B cell (primary cell): ENCODE measurements at regions not wholly inside any gene's neighbourhood (a gene's known extent, or its start where the extent isn't known, plus 50 kb on each side); places are given as distances from the start of the nearest gene placed in this dataset.

Source experiments
- ATAC-seq: fragments of 200-7000 bp; cut with Tn5 transposase; one replicate; pipeline ENCODE4 v1.10.0; 2021; ENCODE audit warnings: low read depth, mild to moderate bottlenecking, moderate number of reproducible peaks, moderate library complexity
- CTCF ChIA-PET: fragments of 350-600 bp; sonication (Branson Sonifier 250); formaldehyde crosslinking; loops from one replicate; lab custom pipeline; 2021; ENCODE audit warnings: antibody characterized with exemption, inconsistent platforms; lab: Charles Lee
- POLR2A ChIA-PET: fragments of 350-600 bp; sonication (Branson Sonifier 250); formaldehyde crosslinking; loops from one replicate; lab custom pipeline; 2021; ENCODE audit warnings: antibody characterized with exemption; lab: Charles Lee
- DNase-seq: peaks from one replicate; pipeline ENCODE4 v3.0.0; 2013
- H2AFZ ChIP-seq: 2 replicates; pipeline ENCODE4 v1.6.1; 2012; ENCODE audit warnings: mild to moderate bottlenecking, low read depth, low read length; ENCODE audit not compliant: insufficient read depth, poor library complexity, severe bottlenecking
- H3K27ac ChIP-seq, 2 donors: 1 replicate in 1 of 2; 2 replicates in 1 of 2; pipeline ENCODE4 v1.5.1; 2012 to 2013; ENCODE audit warnings: low read length in 2 of 2, mild to moderate bottlenecking in 2 of 2, moderate library complexity in 1 of 2
- H3K27me3 ChIP-seq, 4 experiments: fragments of 200-600 bp in 1 of 4; sonication (generic) in 1 of 4; replicated peaks in 1 of 4; 1 replicate in 2 of 4; 2 replicates in 2 of 4; pipeline versions ENCODE4 v1.6.1 to v1.7.0; 2013 to 2016; ENCODE audit warnings: low read length in 3 of 4, mild to moderate bottlenecking in 2 of 4, mixed read lengths in 1 of 4, moderate library complexity in 1 of 4; ENCODE audit not compliant: insufficient read depth in 4 of 4, control insufficient read depth in 3 of 4; ENCODE audit errors: control extremely low read depth in 1 of 4
- H3K36me3 ChIP-seq, 2 experiments: replicated peaks in 1 of 2; 1 replicate in 1 of 2; 2 replicates in 1 of 2; pipeline versions ENCODE4 v1.6.1 to v1.7.1; 2013; ENCODE audit warnings: low read length in 1 of 2; ENCODE audit not compliant: insufficient read depth in 2 of 2, control insufficient read depth in 1 of 2; ENCODE audit errors: control extremely low read depth in 1 of 2, extremely low read depth in 1 of 2
- H3K4me1 ChIP-seq, 2 donors: fragments of 200-600 bp in 1 of 2; sonication (generic) in 1 of 2; 1 replicate in 1 of 2; 2 replicates in 1 of 2; pipeline versions ENCODE4 v1.5.1 to v1.6.1; 2013 to 2017; ENCODE audit warnings: low read length in 2 of 2; ENCODE audit not compliant: control insufficient read depth in 2 of 2, insufficient read depth in 2 of 2
- H3K4me2 ChIP-seq: replicated peaks from 2 replicates; pipeline ENCODE3; 2012; ENCODE audit warnings: mild to moderate bottlenecking, low read depth, low read length; ENCODE audit not compliant: poor library complexity, severe bottlenecking
- H3K4me3 ChIP-seq, 5 experiments: fragments of 200-600 bp in 1 of 5; sonication (generic) in 1 of 5; 1 replicate in 3 of 5; 2 replicates in 2 of 5; pipeline versions ENCODE4 v1.5.1 to v1.7.0; 2011 to 2016; ENCODE audit warnings: low read length in 4 of 5, mild to moderate bottlenecking in 4 of 5, low read depth in 2 of 5, control low read depth in 1 of 5, moderate library complexity in 1 of 5; ENCODE audit not compliant: insufficient read depth in 1 of 5; ENCODE audit errors: control extremely low read depth in 1 of 5, extremely low read depth in 1 of 5
- H3K79me2 ChIP-seq: fragments of 200-600 bp; sonication (generic); one replicate; pipeline ENCODE4 v1.6.0; 2016; ENCODE audit warnings: low read length; ENCODE audit not compliant: control insufficient read depth, insufficient read depth
- H3K9ac ChIP-seq: fragments of 200-600 bp; sonication (generic); 2 replicates; pipeline ENCODE4 v1.6.1; 2017; ENCODE audit warnings: mild to moderate bottlenecking, low read length, moderate library complexity
- H3K9me3 ChIP-seq, 3 donors: one replicate each; pipeline versions ENCODE4 v1.6.1 to v1.7.1; 2013; ENCODE audit warnings: low read length in 2 of 3; ENCODE audit not compliant: control insufficient read depth in 2 of 3, insufficient read depth in 1 of 3; ENCODE audit errors: control extremely low read depth in 1 of 3
- H4K20me1 ChIP-seq: 2 replicates; pipeline ENCODE4 v1.6.0; 2012; ENCODE audit warnings: mild to moderate bottlenecking, low read length; ENCODE audit not compliant: insufficient read depth, control insufficient read depth, poor library complexity, severe bottlenecking
- H3K27ac Mint-ChIP-seq: one replicate; pipeline ENCODE4 v1.8.0; 2021; ENCODE audit warnings: mixed read lengths
- H3K27me3 Mint-ChIP-seq: one replicate; pipeline ENCODE4 v1.8.0; 2021; ENCODE audit warnings: mixed read lengths
- H3K4me1 Mint-ChIP-seq: one replicate; pipeline ENCODE4 v1.8.0; 2021; ENCODE audit warnings: mixed read lengths
- H3K4me3 Mint-ChIP-seq: one replicate; pipeline ENCODE4 v1.8.0; 2021; ENCODE audit warnings: mixed read lengths
- H3K9me3 Mint-ChIP-seq: one replicate; pipeline ENCODE4 v1.8.0; 2022; ENCODE audit warnings: mixed read lengths; ENCODE audit not compliant: insufficient read depth
- EZH2 ChIP-seq: IDR thresholded peaks from 2 replicates; pipeline ENCODE4 v1.6.1; 2012; ENCODE audit warnings: borderline replicate concordance, low read depth, mild to moderate bottlenecking, moderate library complexity, low read length; ENCODE audit not compliant: insufficient read depth, poor library complexity, severe bottlenecking
- WGBS: methylation state at CpG from one replicate; pipeline ENCODE4 v1.1.5; 2013; ENCODE audit warnings: missing lambda C conversion rate; ENCODE audit not compliant: insufficient coverage; 5-methylcytosine and 5-hydroxymethylcytosine counted together
- intact Hi-C: fragments of 100-400 bp; cut with micrococcal nuclease; formaldehyde crosslinking; loops from one replicate; pipeline ENCODE4 v1.10.0; 2022
- TF ChIP-seq, protein P1 (sequence below): fragments of 200-600 bp; IDR thresholded peaks from one replicate; pipeline ENCODE4 v1.8.0; 2022; ENCODE audit warnings: antibody characterized with exemption, mild to moderate bottlenecking

- Histone ChIP-seq H3K9ac (no peak overlapping the region), H3K4me2 (no peak overlapping the region), H3K4me1 (no peaks in the 10 kb centered on the region), H3K27ac (no peak overlapping the region), H3K27me3 (peaks cover 0 to 3% (median 0%) of the 10 kb centered on the region in 4 experiments), H3K36me3 (no peaks in the 10 kb centered on the region), H3K9me3 (peaks cover 0 to 10% (median 0%) of the 10 kb centered on the region in 3 donors), H3K4me3 (no peak overlapping the region), H2AFZ (no peak overlapping the region), H4K20me1 (no peaks in the 10 kb centered on the region), H3K79me2 (no peaks in the 10 kb centered on the region)
- intact Hi-C loops: no loop called here
- Mint-ChIP-seq H3K27ac (no peak overlapping the region), H3K4me3 (no peak overlapping the region), H3K9me3 (no peaks in the 10 kb centered on the region), H3K27me3 (peaks cover 7% of the 10 kb centered on the region), H3K4me1 (no peaks in the 10 kb centered on the region)
- ATAC-seq: no peak
- DNase-seq: no peak
- TF ChIP-seq, protein P1, sequence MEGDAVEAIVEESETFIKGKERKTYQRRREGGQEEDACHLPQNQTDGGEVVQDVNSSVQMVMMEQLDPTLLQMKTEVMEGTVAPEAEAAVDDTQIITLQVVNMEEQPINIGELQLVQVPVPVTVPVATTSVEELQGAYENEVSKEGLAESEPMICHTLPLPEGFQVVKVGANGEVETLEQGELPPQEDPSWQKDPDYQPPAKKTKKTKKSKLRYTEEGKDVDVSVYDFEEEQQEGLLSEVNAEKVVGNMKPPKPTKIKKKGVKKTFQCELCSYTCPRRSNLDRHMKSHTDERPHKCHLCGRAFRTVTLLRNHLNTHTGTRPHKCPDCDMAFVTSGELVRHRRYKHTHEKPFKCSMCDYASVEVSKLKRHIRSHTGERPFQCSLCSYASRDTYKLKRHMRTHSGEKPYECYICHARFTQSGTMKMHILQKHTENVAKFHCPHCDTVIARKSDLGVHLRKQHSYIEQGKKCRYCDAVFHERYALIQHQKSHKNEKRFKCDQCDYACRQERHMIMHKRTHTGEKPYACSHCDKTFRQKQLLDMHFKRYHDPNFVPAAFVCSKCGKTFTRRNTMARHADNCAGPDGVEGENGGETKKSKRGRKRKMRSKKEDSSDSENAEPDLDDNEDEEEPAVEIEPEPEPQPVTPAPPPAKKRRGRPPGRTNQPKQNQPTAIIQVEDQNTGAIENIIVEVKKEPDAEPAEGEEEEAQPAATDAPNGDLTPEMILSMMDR: no peak
- no peak for TF ChIP-seq EZH2
- POLR2A ChIA-PET: no interaction called here
- WGBS: no CpG with 5 or more reads among the region's 3 CpGs
- CTCF ChIA-PET: no interaction called here
These were observed 104.5 kb upstream of the KDM7A start for GRCh38 chr7:140281255-140281654.

DNA sequence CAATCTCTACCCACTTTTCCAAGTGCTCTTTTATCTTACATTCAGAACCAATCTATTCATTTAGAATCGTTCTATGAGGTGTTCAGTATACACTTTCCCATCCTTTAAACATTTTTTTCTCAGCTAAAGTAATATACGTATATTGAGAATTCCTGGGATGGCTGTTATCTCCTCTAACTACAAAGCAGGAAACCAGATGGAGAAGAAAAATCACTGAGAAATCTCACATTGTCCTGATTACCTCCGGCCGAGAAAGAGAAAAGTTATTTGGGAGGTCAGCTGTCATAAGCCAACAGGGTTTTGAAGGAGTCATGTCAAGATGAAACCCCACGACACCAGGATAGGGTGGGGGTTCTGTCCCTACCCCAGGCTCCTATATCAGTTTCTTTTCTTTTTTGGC lies 99.2 kb upstream of the KDM7A start:
- Histone ChIP-seq H3K27me3 (no peaks in the 10 kb centered on the region), H3K9me3 (no peaks in the 10 kb centered on the region), H2AFZ (no peak overlapping the region), H3K79me2 (no peaks in the 10 kb centered on the region), H3K27ac (no peak overlapping the region), H4K20me1 (no peaks in the 10 kb centered on the region), H3K36me3 (no peaks in the 10 kb centered on the region), H3K4me1 (no peaks in the 10 kb centered on the region), H3K4me3 (no peak overlapping the region), H3K9ac (no peak overlapping the region), H3K4me2 (no peak overlapping the region)
- ATAC-seq: no peak
- intact Hi-C loops: no loop called here
- CTCF ChIA-PET: no interaction called here
- TF ChIP-seq EZH2: no peak
- TF ChIP-seq, protein P1: no peak
- Mint-ChIP-seq H3K4me3 (no peak overlapping the region), H3K9me3 (no peaks in the 10 kb centered on the region), H3K27me3 (peaks cover 5% of the 10 kb centered on the region), H3K27ac (no peak overlapping the region), H3K4me1 (no peaks in the 10 kb centered on the region)
- POLR2A ChIA-PET: no interaction called here
- no CpG with 5 or more reads among the region's 5 CpGs for WGBS
- no peak for DNase-seq
